HFF-Myc (cell line): ENCODE measurements at regions not wholly inside any gene's neighbourhood (a gene's known extent, or its start where the extent isn't known, plus 50 kb on each side); places are given as distances from the start of the nearest gene placed in this dataset.

Experiments used
- DNase-seq: peaks from one replicate; pipeline ENCODE4 v3.0.0-alpha.2; 2011; ENCODE audit warnings: low read depth; ENCODE audit errors: extremely low read depth
- H3K4me3 ChIP-seq: replicated peaks from 2 replicates; pipeline ENCODE4 v1.5.1; 2011; ENCODE audit warnings: low read depth, mild to moderate bottlenecking, control low read depth, low read length
- TF ChIP-seq, protein P1 (sequence below): IDR thresholded peaks from 2 replicates; pipeline ENCODE4 v1.5.1; 2012; ENCODE audit warnings: mild to moderate bottlenecking, low read depth, low read length, control low read depth; ENCODE audit errors: missing control alignments

DNA sequence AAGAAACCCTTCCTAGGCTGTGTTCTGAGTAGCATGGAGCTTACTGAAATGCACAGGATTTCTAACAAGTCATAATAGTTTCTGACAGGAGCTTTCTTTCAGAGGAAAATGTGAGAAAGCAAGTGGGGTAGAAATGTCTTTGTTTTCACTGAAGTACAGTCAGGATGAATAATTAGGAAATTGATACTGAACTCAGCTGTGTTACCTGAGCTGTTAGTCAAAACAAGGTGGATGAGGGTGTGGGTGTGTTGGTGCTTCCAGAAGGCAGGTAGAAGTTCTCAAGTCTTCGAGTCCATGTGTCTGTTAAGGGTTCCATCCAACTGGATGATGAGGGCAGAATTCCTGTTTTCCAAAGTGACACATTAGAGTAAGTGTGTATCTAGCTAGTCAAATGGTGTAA, 122.4 kb downstream of the BASP1 start:
- TF ChIP-seq, protein P1, sequence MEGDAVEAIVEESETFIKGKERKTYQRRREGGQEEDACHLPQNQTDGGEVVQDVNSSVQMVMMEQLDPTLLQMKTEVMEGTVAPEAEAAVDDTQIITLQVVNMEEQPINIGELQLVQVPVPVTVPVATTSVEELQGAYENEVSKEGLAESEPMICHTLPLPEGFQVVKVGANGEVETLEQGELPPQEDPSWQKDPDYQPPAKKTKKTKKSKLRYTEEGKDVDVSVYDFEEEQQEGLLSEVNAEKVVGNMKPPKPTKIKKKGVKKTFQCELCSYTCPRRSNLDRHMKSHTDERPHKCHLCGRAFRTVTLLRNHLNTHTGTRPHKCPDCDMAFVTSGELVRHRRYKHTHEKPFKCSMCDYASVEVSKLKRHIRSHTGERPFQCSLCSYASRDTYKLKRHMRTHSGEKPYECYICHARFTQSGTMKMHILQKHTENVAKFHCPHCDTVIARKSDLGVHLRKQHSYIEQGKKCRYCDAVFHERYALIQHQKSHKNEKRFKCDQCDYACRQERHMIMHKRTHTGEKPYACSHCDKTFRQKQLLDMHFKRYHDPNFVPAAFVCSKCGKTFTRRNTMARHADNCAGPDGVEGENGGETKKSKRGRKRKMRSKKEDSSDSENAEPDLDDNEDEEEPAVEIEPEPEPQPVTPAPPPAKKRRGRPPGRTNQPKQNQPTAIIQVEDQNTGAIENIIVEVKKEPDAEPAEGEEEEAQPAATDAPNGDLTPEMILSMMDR = no peak
- no peak for DNase-seq
- H3K4me3 ChIP-seq = no peak overlapping the region

DNA sequence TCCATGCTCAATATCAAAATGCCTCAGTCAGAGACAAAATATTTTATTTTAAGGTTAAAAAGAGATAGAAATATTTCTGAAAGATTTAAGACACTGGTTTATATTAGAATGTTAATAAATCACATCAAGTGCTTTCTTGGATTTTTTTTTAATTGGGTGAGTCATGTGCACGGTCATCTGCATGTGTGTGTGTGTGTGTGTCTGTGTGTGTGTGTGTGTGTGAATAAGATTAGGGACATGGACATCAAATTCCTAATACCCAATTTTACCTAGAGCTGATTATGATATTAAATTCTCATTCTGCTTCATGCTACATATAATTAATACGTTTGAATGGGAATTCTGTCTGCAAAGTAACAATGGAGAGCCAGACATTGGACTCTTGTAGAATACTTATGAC, 122.9 kb downstream of the BASP1 start:
- TF ChIP-seq, protein P1 = no peak
- no peak overlapping the region for H3K4me3 ChIP-seq
- no peak for DNase-seq

DNA sequence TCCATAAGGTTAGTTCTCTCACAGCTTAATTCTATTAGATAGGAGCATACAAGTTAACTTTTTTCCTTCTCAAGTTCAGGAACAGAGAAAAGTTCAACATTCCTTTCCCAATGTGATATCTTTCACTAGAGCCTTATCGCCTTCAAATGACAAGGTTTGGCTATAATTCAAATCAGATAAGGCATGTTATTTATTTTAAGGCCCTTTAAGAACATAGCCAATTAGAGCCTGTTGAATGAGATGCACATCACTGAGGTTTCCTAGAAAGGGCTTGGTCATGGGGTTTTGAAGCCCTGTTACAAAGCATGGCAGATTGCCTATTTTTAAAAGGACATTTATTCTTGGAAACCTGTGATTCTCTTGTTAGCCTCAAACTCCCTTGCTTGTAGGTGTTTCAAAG, 123.4 kb downstream of the BASP1 start:
- no peak overlapping the region for H3K4me3 ChIP-seq
- TF ChIP-seq, protein P1 = no peak
- DNase-seq = no peak

DNA sequence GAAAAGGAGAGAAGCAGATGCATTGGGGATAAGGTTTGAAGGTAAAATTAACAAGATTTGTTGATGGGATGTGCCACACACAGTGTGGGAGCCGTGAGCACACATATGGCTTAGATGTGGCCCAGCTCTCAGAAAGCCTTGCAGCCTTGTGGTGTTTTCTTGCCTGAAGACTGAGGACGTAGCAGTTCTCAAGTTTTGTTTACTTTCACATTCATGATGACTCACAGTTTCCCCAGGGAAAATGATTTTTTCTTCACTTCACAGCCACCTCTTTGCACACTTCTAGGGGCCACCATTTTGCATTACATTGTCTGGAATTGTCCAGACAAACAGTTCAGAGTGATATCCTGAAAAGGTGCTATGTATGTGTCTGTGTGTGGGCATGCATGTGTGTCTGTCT, 126.2 kb downstream of the BASP1 start:
- TF ChIP-seq, protein P1 = no peak
- no peak overlapping the region for H3K4me3 ChIP-seq
- peak; percentile 70 for DNase-seq

DNA sequence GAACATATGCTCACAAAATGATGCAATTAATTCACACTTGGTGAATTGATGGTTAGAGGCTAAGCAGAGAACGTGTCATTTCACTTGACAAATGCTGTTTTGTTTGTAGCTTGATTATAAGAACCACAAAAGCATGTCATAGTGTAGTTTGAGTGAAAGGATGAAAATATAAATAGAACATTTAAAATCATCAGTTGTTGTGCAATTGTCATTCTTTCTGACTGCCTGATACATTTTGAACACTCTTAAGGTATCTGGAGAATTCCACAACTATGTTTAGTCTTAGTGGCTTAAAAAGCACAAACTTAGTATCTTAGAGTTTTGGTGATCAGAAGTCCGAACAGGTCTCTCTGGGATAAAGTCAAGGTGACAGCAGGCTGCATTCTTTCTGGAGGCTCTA, 129.4 kb downstream of the BASP1 start:
- H3K4me3 ChIP-seq = no peak overlapping the region
- DNase-seq = no peak
- TF ChIP-seq, protein P1 = no peak

DNA sequence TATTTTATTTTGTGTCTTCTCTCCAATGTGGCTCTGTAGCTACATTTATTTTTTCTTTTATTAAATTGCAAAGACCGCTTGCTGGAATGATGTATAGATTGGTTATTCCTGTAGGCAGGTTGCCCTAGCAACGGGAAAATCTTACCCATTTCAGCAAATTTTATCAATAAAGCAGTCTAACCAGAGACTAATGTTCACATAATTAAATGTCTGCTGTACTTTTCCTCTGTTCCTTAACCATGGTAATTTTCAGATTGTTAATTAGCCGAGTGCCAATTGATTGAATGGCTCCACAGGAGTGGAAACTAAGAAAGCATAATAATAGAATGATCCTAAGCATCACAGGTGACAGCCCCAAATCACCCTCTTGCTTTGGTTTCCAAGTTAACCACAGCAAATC, 134.8 kb downstream of the BASP1 start:
- H3K4me3 ChIP-seq = no peak overlapping the region
- TF ChIP-seq, protein P1 = no peak
- no peak for DNase-seq

DNA sequence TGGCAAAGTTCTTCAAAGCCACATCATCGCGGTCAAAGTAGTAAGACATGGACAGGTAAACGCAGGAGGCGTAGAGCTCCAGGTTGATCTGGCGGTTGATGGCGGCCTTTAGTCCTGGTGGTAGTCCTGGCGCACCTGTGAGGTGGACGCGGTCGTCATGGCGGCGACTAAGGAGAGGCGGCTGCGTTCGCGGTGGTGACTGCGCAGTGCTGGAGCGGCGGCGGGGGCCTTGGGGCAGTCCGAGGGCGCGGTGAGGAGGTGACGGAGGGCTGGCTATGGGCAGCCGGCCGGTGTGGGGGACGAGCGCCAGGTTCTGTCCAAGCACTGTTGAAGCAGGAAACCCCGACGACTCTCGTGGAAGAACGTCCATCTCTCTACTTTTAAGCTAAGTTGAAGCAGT, 136.8 kb downstream of the BASP1 start:
- H3K4me3 ChIP-seq = no peak overlapping the region
- no peak for DNase-seq
- TF ChIP-seq, protein P1 = no peak
